HL-60 (cell line): ENCODE measurements at regions not wholly inside any gene's neighbourhood (a gene's known extent, or its start where the extent isn't known, plus 50 kb on each side); places are given as distances from the start of the nearest gene placed in this dataset.

Experiments used
- CTCF ChIP-seq: IDR thresholded peaks from one replicate; pipeline ENCODE4 v1.5.1; 2011; ENCODE audit warnings: low read length, control low read depth, inconsistent platforms; ENCODE audit not compliant: insufficient read depth
- REST ChIP-seq: IDR thresholded peaks from 2 replicates; pipeline ENCODE4 v1.6.1; 2012; ENCODE audit warnings: low read depth; ENCODE audit not compliant: insufficient replicate concordance

- TF ChIP-seq REST (no peak), CTCF (no peak)
Measured at GRCh38 chr1:238232084-238232710, 341.5 kb upstream of the ZP4 start.
